Fibroblast of skin of right biceps (primary cell): ENCODE measurements at regions not wholly inside any gene's neighbourhood (a gene's known extent, or its start where the extent isn't known, plus 50 kb on each side); places are given as distances from the start of the nearest gene placed in this dataset.

Experiments
- DNase-seq: peaks from one replicate; pipeline ENCODE4 v3.0.0-alpha.2; 2013

DNA sequence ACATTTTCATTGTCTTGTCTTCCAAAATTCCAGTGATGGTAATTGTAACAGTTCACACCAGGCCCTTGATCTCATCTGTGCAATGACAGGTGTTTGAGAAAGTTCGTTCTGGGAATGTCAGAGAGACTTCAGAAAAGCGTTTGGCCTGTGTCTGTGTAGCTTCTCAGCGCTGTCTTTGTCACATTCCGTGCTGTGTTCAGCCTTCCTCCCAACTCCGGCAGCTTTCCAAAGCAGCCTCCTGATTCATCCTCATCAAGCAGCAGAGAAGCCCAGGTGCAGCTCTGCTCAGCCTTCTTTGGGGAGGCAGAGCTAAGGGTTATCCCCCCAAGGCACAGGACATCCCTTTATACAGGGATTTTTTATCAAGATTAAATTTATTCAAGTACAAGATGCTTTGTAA, 494.0 kb upstream of the SUCLG2 start:
- DNase-seq: no peak

DNA sequence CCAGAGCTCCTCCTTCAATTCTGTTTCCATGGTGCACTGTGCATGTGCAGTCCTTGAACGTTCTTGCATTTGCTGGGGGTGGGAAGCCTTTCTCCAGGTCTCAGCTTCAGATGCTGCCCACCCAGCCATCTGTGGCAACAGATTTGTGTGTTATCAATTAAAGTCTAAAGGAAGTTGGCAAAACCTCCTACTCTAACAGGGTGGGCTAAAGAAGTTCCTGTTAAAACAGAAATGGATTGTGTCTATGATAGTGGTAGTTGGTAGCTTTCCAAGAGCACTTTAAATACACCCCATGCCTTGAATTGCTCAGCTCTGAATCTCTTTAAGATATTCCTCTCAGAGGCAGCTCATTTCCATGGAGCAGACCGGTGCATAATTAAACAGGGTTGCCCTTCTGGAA, 488.0 kb upstream of the SUCLG2 start:
- DNase-seq: no peak

DNA sequence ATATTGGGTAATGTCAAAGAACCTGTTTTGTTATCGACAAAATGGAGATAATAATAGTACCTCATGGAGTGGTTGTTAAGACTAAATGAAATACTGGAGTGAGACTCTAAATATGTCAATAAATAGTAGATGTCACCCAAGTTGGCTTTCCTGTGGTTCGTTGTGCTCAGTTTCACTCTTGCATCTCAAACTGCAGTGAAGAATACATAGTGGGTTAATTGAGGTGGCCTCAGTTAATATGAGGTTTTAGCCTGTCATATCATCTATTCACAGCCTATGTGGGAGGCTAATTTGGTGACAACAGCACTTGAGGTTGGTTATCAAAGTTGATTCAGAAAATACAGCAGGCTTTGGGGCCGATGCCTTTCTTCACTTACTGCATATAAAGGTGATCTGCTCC, 485.5 kb upstream of the SUCLG2 start:
- DNase-seq: no peak

DNA sequence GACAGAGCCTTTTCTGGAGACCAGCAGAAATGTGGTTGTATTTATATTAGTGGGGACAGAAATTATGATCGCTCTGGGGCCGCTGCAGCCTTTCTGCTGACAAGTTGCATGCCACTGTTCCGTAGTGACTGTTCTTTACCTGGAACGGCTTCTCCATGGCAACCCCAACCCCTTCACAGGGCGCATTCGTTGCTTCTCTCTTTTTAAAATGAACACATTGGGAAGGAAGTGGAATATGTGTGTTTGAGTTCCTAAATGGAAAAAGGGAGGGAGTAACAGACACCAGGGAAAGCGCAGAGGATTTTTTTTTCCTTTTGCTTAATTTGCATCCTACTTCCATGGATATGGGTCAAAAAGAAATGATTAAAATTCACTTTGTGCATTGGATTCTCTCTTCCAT, 482.0 kb upstream of the SUCLG2 start:
- no peak for DNase-seq

DNA sequence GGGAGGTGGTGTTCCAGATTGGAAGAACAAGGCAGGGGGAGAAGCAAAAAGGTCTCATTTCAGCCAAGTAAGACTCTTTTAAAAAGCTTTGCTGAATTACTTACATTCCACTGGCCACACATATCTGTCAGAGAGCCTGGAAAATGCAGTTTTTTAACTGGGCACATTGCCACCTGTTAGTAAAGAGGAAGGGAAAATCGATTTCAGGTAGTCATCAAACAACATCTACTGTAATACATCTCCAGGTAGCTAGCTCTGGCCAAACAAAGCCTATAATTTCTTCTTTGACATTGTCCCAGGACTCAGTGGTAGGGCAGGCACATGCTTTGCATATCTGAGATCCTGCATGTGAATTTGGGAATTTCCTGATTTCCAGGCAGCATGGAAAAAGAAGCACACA, 480.7 kb upstream of the SUCLG2 start:
- no peak for DNase-seq

DNA sequence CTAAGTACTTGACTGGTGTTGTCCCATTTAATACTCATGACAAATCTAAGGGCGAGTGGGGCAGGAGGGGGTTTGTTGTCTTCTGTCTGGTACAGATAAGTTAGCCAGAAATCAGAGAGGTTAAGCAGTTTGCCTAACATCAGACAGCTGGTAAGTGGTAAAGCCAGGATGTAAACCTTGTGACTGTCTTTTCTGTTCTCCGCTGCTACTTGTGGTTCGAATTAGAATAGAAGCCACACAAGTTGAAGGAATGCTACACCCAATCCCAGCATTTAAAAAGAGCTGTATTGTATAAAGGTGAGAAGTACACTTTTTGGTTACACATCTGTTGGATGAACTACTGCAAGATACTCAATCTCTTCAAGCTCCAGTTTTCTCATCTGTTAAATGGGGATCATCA, 474.7 kb upstream of the SUCLG2 start:
- DNase-seq: no peak

DNA sequence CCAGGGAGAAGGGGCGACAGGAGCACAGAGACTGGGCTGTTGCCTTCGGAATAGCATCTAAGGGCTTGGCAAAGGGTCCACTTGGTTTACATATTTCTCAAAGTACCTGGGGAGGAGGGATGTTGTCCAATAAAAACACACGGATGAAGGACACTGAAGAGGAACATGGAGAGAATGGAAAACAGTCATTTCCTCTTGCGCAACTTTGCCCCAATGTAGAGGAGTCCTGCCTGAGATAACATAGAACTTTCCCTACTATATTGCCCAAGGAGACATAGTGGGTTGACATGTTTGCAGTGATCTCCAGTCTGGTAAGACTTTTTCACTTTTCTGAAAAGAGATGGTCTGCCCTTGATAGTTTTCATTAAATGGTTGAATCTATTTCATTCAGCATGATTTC, 468.8 kb upstream of the SUCLG2 start:
- DNase-seq: no peak

DNA sequence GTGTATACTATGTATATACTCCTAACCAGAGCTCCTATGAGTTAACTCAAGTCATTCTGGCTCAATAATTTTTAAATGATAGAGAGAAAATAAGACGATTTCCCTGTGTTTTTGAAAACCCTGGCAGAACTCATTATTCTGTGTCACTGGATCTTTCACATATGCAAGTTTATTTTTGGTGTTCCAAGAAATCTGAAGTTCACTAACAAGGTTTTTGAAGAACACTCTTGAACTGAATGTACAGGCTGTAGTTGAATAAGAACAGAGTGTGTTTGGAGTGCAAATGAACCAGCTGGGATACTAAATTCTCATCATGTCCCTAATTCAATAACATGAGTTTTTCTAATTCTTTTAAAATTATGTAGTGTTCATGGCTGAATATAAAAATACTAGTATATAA, 466.9 kb upstream of the SUCLG2 start:
- no peak for DNase-seq

DNA sequence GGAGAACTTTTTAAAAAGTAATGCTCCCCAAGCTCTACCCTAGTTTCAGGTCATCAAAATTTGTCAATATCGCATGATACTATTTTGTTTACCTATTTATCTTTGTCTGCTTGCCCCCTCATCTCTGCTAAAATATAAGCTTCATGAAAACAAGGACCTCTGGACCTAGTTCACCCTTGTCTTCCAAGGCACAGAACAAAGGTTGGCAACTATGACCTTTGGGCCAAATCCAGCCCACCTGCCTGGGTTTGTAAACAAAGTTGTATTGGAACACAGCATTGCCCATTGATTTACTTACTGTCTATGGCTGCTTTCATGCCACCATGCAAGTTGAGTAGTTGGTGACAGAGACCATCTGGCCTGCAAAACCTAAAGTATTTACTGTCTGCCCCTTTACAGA, 462.2 kb upstream of the SUCLG2 start:
- DNase-seq: no peak

DNA sequence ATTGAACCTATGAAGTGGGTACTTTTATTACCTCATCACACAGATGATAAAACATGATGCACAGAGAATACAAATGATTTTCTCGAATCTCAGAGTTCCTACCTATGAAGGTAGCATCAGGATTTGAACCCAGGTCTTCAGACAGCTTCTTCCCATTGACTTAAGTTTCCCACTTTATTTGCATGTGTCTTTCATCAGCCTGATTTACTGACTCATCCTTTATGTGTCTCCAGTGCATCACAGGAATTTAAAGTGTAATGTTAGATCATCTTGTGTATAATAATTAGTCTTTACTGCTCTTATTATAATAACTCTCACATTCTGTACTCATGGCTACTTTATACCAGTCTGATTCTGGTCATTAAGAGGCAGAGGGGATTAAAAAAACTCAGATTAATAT, 449.4 kb upstream of the SUCLG2 start:
- no peak for DNase-seq

DNA sequence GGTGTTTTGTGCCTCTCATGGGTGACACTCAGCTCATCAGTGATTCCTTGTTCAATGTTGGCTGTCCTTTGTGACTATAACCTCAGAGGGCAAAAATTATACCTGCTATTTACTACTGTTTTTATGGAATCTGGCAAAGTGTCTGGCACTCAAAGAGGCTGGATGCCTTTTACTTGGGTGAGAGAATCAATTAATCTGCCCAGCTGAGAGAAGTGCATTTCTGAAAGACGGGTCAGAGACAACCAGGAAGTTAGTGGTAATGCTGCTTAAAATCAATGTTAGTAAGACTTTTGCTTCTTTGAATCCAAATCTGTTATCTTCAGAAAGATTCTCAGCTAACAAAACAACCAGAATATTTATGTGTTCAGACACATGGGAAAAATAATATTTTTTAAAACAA, 436.2 kb upstream of the SUCLG2 start:
- DNase-seq: no peak

DNA sequence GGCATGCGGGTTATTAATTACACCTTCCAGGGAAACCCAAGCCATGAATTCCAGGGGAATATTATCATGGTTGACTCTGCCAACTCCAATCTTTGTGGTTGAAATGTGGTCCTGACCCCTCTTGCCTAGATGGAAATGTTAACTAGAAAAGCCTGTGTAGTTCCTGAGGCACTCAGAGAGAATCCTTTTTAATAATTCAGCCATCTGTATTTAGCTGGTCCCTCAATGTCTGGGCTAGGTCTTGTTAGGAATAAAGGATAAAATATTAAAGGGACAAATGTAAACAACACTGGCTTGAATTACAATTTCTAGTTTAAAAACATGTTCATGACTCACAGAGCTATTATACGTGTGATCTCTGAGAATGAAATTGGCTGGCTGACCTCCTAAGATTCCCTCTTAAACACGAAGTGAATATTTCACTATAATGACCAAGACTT, 435.2 kb upstream of the SUCLG2 start:
- peak; percentile 59 for DNase-seq

DNA sequence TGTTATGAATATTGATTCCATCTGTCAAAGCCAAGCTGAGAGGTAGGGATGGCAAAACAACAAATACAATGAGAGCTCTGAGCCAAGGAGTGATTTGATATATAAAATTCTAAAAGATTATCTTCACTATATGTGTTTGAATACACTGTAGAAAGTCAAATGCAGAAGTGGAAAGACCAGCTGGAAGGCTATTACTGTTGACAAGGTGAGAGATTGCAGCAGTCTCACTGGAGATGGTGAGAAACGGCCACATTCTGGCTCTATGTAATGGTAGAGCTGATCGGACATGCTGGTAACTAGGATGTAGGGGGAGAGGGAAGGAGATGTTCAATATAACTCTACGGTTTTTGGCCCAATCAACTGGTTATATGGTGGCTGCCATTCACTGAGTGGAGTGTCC, 434.2 kb upstream of the SUCLG2 start:
- DNase-seq: no peak

DNA sequence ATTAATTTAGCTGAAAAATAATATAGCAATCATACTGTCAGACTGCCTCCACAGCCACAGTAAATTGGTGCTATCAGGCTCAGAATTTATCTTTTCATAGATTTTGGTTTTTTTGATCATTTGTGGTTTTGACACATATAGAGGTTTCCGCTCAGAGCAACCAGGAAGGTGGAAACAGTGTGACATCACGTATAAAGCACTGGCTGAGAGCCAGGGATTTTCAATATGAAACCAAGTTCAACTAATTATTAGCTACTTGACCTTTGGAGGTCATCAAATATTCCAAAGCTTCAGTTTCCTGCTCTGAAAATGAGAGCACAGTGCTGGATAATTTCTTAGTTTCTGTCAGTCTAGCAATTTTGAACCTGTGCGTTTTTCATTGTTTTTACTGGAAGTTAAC, 433.8 kb upstream of the SUCLG2 start:
- no peak for DNase-seq

DNA sequence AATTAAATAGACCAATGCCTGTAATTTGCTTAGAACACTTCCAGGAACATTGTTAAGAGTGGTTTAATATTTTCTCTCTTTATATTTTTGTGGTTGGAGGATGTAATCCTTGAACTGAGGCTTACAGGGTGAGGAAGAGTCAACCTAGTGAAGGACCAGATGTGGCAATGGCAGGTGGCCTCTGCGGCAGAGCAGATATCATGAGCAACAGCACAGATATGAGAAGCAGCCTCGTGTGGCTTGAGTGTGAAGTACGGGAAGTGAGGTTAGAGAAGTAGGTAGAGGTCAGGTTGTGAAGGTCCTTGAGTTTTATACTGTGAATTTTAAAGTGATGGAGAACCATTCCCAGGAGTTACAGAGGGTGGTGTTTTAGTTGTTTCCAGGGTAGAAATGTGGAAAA, 417.6 kb upstream of the SUCLG2 start:
- no peak for DNase-seq

DNA sequence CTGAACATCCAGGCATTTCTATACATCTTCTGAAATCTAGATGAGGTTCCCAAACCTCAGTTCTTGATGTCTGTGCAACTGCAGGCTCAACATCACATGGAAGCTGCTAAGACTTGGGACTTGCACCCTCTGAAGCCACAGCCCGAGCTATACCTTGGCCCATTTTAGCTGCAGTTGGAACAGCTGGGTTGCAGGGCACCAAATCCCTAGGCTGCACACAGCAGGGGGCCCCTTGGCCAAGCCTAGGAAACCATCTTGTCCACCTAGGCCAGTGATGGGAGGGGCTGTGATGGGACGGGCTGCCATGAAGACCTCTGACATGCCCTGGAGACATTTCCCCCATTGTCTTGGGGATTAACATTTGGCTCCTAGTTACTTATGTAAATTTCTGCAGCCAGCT, 415.8 kb upstream of the SUCLG2 start:
- no peak for DNase-seq

DNA sequence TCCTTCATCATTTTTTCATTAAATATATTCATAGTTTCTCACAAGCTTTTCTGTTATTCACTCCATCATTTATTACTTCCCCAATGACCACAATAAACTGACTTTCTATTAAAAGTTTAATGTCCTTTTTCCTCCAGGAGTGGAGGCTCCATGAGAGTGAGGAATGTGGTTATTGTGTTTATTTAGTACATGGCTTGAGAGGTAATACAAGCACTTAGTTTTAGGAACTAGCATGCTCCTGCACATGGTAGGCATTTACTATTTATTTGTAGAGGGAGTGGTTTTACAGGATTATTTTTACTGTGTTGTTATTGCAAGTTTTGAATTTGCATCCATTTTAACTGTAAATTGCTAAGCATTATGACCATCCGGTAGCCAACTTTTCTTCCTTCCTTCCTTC, 412.9 kb upstream of the SUCLG2 start:
- DNase-seq: no peak

DNA sequence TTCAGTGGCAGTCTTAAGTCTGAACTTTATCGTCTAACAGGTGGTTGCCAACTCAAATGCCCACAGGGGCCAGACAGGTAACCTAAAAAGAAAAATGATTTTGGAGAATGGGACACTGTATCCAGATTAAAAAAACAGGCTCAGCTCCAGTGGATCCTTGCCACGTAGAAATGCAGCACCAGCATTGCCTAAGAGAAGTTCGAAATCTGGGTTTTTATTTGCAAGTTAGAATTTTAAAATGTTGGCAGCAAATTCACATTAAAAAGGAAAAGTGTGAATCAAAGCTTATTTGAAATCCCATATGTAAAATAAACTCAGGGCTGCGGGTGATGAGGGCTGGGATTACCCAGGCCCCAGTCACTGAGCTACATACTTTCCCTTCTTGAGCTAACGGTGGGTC, 408.5 kb upstream of the SUCLG2 start:
- DNase-seq: no peak

DNA sequence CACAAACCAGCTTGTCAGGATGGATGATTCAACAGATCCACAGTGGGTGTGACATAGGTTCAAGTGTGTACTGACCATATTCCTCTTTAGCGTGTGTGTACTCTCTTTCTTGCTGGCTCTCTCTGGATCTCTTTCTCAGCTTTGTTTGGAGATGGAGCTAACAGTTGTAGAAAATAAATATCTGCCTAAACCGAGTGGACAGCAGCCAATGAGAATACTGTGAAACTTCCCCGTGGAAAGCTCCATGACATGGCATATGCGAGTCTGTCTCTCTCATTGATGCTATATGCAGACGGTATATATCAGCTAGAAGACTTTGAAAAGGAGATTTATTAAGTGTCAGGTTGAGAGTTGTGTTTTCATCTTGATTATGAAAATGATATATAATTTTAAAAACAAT, 406.5 kb upstream of the SUCLG2 start:
- no peak for DNase-seq

DNA sequence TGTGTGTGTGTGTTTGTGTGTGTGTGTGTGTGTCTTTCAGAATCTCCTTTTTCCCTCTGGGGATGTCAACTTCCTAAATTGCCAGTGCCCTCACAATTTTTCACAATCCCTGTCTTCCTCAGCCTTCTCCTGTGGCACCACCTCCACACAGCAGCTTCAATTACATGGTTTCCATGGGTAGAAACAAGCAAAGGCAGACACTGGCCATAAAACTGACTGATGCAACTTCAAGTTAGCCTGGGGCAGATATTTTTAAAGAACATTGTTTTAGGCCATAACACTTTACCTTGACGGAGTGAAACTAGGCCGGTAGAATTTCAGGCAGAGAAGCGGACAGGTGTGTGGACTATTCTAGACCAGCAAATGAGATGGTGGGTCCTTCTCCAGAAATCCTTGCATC, 405.8 kb upstream of the SUCLG2 start:
- no peak for DNase-seq

DNA sequence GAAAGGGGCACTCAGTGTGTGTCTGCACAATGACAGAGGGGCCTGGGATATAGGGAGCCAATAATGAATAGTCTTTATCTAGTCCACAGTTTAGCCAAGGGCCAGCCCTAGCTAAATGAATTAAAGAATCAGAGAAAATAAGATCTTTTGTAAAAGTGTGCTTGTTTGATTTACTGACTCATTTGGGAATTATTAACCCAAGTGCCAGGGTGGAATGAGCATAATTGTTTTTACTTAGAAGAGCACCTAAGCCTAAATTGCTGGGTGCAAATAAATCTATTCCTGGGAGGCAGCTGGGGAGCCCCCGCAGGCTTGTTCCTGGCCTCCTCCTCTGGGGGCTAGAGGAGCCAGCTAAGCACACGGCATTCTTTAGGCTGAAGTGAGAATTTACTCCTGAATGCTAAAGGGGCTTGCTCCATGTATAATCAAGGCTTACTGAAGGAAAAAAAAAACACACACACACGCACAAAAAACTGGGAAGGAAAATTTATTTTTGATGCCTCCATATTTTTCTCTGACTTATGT, 405.3 kb upstream of the SUCLG2 start:
- DNase-seq: no peak

DNA sequence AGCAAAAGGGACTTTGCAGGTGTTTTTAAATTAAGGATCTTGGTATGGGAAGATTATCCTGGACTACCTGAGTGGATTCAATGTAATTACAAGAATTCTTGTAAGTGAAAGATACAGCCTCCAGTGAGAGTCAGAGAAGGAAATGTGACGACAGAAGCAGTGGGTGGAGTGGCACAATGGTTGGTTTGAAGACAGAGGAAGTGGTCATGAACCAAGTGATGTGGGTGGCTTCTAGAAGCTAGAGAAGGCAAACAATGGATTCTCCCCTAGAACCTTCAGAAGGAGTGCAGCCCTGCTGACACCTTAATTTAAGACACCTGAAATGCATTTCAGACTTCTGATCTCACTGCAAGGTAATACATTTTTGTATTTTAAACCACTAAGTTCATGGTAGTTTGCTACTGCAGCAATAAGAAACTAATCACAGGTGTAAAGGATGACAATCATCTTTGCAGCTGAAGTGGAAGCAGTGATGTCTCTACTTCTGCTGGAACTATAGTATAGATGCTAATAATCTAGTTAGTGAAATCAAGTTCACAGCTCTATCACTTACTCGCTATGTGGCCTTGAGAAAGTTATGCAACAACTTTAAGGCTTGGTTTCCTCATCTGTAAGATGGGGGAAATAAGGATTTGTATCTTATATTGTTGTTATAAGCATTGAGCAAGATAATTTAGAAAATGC, 403.4 kb upstream of the SUCLG2 start:
- no peak for DNase-seq

DNA sequence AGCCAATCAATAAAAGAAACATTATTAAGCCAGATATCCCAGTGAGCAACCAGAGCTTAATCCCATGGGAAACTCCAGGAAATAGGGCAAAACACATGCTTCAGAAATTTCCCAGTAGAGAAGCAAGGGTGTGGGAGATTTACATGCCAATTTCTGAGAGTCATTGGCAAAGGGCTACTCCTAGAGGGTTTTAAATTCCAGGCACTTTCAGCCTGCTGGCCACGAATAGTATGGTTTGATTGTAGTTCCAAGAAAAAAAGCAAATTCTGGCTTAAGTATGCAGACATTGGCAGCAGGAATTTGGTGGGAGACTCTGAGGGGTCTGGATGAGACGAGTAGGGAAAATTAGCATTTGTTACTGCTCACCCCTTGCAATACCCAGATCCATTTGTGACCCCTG, 402.1 kb upstream of the SUCLG2 start:
- DNase-seq: no peak

DNA sequence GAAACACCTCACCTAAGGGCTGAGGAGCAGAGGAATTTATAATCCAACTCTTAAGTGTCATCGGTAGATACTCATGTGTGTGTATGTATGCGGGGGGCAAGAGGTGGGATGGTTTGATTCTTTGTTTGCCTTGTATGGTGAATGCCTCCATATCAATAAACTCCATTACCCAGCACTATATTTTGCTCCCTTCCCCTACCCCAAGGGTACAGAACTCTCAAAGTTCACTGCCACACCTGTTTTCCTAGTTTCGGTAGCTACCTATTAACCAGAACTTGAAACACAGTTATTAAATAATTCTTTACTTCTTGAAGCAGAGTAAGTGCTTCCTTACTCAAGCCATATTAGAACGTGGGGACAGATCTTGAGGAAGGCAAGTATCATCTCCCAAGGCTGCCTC, 400.8 kb upstream of the SUCLG2 start:
- no peak for DNase-seq

DNA sequence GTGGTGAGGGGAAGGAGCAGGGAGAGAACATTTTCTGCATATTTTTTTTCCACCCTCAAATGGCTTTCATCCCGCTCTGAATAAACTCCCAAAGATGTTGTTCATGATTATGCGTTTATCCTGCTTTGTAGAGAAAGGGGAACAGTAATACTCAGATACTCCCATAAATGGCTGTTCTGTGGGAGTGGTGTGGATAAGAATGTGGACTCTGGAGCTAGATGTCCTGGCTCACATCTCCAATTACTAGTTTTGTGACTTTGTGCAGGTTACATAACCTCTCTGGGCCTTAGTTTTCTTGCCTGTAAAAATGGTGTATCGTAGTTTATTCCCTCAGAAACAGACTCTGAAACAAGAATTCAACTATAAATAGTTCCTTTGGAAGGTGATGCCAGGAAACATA, 395.4 kb upstream of the SUCLG2 start:
- DNase-seq: no peak

DNA sequence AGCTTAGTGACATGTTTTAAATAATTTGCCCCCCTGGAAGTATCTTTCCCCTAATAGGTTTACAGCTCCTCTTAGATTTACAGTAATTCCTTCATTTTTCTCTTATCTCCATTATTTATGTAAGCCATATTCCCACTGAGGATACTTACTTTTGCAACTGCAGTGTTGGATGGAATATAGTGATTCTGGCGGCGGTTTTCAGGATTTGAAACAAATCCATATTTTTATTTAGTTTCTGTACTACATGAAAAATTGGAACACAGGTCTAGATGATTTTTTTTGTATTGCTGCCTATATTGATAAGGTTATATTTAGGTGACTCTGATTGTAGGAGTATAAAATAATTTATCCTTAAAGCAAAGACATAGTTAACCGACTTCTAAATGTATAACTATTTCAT, 391.6 kb upstream of the SUCLG2 start:
- DNase-seq: no peak
